Suppressor macrophage treated with lipopolysaccharide for 1 hour (primary cell): ENCODE measurements at regions not wholly inside any gene's neighbourhood (a gene's known extent, or its start where the extent isn't known, plus 50 kb on each side); places are given as distances from the start of the nearest gene placed in this dataset.

ENCODE experiments used
- DNase-seq, 3 donors: peaks; one replicate each; pipeline ENCODE4 v3.0.0-alpha.2; 2020 to 2022

DNA sequence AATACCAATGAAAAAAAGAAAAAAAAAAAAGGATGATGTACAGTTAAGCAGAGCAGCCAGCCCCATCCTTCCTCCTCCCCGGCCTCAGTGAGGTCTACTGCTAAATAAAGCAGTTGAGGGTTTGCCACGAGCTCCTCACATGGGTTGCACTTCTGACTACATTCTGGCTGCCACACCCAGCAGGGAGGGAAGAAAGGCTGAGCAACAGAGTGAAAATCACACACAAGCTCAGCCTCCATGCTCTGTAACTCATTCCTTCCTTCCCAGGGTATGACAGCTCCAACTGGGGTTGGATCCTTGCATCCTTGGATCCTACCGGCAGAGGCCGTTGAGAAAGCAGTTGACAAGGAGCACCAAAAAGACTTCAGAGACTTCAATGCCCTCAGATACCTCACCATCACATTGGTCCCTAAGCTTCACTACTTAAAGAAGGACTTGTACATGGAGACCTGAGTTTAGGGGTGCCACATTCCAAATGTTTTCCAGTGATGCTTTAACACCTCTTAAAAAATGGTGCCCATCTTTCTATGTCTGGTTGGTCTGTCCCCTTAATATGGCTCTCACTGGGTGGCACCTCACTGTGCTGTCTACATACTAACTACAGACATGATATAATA is 52.9 kb upstream of the PIK3CG start:
- DNase-seq = peak; percentile 61 to 74 (median 63)

DNA sequence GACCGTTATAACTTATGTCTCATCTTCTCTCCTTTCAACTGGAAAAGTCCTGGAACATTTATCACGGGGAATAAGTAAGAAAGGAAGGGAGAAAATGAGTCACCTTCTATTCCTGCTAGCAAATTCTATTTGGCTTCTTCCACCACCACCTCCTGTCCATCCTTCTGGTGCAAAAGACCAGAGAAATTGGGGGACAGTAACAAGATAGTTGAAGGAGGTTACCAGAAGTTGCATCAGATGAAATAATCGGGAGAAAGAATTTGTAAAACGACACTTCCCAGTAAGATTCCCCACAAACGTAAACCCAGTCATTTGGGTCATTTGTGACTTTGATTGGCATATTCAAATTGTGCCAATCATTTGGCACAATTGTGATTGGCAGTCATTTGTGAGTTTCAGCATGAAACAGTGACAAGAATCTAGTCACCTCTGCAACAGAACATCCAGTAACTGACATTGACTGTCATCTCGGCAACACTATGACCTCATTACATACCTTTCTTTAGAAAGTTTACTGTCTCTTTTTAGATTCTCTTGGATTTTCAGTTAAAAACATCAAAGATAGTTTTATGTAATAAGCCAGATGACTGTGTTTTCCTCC is 51.3 kb upstream of the PIK3CG start:
- no peak for DNase-seq

DNA sequence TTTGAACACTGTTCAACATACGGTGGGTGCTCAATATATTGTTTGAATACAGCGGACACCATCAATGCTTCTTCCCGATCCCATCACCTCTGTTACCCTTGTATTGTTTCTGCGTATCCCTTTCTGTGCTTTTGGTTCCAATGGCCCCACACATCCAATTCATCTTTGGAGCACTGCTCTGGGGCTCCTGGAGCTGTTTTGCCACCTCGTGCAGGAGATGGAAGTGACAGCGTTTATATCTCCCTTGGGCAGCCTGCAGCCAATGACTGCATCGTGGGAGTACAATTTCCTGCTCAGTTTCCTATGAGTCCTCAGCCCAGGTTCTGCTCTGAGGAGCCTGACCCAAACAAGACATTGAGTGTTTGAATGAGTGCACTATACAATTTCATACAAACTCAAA is 50.2 kb upstream of the PIK3CG start:
- DNase-seq = peak; percentile 35 to 40 (median 37)
